ENCODE measurements at regions not wholly inside any gene's neighbourhood (a gene's known extent, or its start where the extent isn't known, plus 50 kb on each side); places are given as distances from the start of the nearest gene placed in this dataset.

- intact Hi-C loops (cut with micrococcal nuclease), result no loop called here
- ChIA-PET CTCF (interaction anchor here (0.9 kb wide), 1 partner anchor 315 kb away, joined by 3 read pairs; no protein-coding TSS in a partner anchor), POLR2A (no interaction called here)
- no peak overlapping the region for H2AFZ ChIP-seq (ENCODE audit: insufficient read depth, low read depth, low read length, poor library complexity, severe bottlenecking)
- H3K4me1 ChIP-seq (ENCODE audit: control insufficient read depth in 2 of 2, insufficient read depth in 2 of 2, low read length in 2 of 2), result peaks cover 0 to 2% of the 10 kb centered on the region in 2 donors
- no peaks in the 10 kb centered on the region for H3K79me2 ChIP-seq (ENCODE audit: control insufficient read depth, insufficient read depth, low read length)
- no peak for DNase-seq
- H3K9ac ChIP-seq (ENCODE audit: low read length), result no peak overlapping the region
- 93% methylated on average over 3 of the region's 3 CpGs for WGBS (ENCODE audit: insufficient coverage)
- no peak overlapping the region for H3K4me2 ChIP-seq (replicated peaks; ENCODE audit: low read depth, low read length, poor library complexity, severe bottlenecking)
- H3K27me3 ChIP-seq (replicated peaks in 1 of 4; ENCODE audit: control extremely low read depth in 1 of 4, control insufficient read depth in 3 of 4, insufficient read depth in 4 of 4, low read length in 3 of 4), result peaks cover 0 to 2% (median 0%) of the 10 kb centered on the region in 4 experiments
- no peak for TF ChIP-seq CTCF (IDR thresholded peaks at IDR 0.05)
- no peak for TF ChIP-seq EZH2 (IDR thresholded peaks at IDR 0.05; ENCODE audit: borderline replicate concordance, insufficient read depth, low read depth, low read length, poor library complexity, severe bottlenecking)
- H3K9me3 Mint-ChIP-seq (ENCODE audit: insufficient read depth), result no peaks in the 10 kb centered on the region
- H3K27ac Mint-ChIP-seq, result no peak overlapping the region
- H3K27me3 Mint-ChIP-seq, result no peaks in the 10 kb centered on the region
- no peak overlapping the region for H3K4me3 Mint-ChIP-seq
- H3K9me3 ChIP-seq (ENCODE audit: control extremely low read depth in 1 of 3, control insufficient read depth in 2 of 3, insufficient read depth in 1 of 3, low read length in 2 of 3), result no peaks in the 10 kb centered on the region
- peaks cover 4% of the 10 kb centered on the region for H3K4me1 Mint-ChIP-seq
- no peaks in the 10 kb centered on the region for H3K36me3 ChIP-seq (replicated peaks in 1 of 2; ENCODE audit: control extremely low read depth in 1 of 2, control insufficient read depth in 1 of 2, extremely low read depth in 1 of 2, insufficient read depth in 2 of 2, low read length in 1 of 2)
- no peak overlapping the region for H3K27ac ChIP-seq (ENCODE audit: low read length in 2 of 2)
- no peak for ATAC-seq (ENCODE audit: low read depth)
- no peak overlapping the region for H3K4me3 ChIP-seq (ENCODE audit: control extremely low read depth in 1 of 5, extremely low read depth in 1 of 5, insufficient read depth in 1 of 5, low read depth in 2 of 5, low read length in 4 of 5)
- no peaks in the 10 kb centered on the region for H4K20me1 ChIP-seq (ENCODE audit: control insufficient read depth, insufficient read depth, low read length, poor library complexity, severe bottlenecking)
These were observed 405.2 kb upstream of the NPVF start for GRCh38 chr7:25633426-25634036.

DNA sequence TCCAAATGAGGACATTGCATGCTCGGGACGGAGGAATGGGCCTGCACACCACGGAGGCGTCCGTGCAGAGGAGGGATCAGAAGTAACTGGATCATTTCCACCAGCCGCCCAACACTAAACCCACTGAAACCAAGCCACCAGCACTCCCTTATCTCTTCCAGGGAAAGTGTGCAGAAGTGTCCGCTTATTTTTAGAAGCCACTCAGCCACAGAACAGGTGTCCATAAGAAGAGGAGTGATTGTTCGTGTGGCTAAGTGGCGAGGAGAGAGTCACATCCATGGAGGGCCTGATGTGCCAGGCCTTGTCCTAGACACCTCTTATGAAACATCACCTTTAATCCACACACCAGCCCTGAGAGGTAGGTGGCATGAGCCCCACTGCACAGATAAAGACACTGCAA lies 407.9 kb upstream of the NPVF start:
- Histone ChIP-seq H3K27me3 (replicated peaks in 1 of 4; ENCODE audit: control extremely low read depth in 1 of 4, control insufficient read depth in 3 of 4, insufficient read depth in 4 of 4, low read length in 3 of 4) (no peaks in the 10 kb centered on the region), H3K79me2 (ENCODE audit: control insufficient read depth, insufficient read depth, low read length) (no peaks in the 10 kb centered on the region), H2AFZ (ENCODE audit: insufficient read depth, low read depth, low read length, poor library complexity, severe bottlenecking) (no peak overlapping the region), H3K4me3 (ENCODE audit: control extremely low read depth in 1 of 5, extremely low read depth in 1 of 5, insufficient read depth in 1 of 5, low read depth in 2 of 5, low read length in 4 of 5) (no peak overlapping the region), H4K20me1 (ENCODE audit: control insufficient read depth, insufficient read depth, low read length, poor library complexity, severe bottlenecking) (no peaks in the 10 kb centered on the region), H3K4me1 (ENCODE audit: control insufficient read depth in 2 of 2, insufficient read depth in 2 of 2, low read length in 2 of 2) (no peaks in the 10 kb centered on the region), H3K36me3 (replicated peaks in 1 of 2; ENCODE audit: control extremely low read depth in 1 of 2, control insufficient read depth in 1 of 2, extremely low read depth in 1 of 2, insufficient read depth in 2 of 2, low read length in 1 of 2) (no peaks in the 10 kb centered on the region), H3K9ac (ENCODE audit: low read length) (no peak overlapping the region), H3K27ac (ENCODE audit: low read length in 2 of 2) (no peak overlapping the region), H3K4me2 (replicated peaks; ENCODE audit: low read depth, low read length, poor library complexity, severe bottlenecking) (no peak overlapping the region), H3K9me3 (ENCODE audit: control extremely low read depth in 1 of 3, control insufficient read depth in 2 of 3, insufficient read depth in 1 of 3, low read length in 2 of 3) (no peaks in the 10 kb centered on the region)
- no peaks in the 10 kb centered on the region for H3K4me1 Mint-ChIP-seq
- ATAC-seq (ENCODE audit: low read depth) (no peak), DNase-seq (no peak)
- POLR2A ChIA-PET, result no interaction called here
- no peak overlapping the region for H3K27ac Mint-ChIP-seq
- no peaks in the 10 kb centered on the region for H3K9me3 Mint-ChIP-seq (ENCODE audit: insufficient read depth)
- CTCF ChIA-PET, result no interaction called here
- TF ChIP-seq EZH2 (IDR thresholded peaks at IDR 0.05; ENCODE audit: borderline replicate concordance, insufficient read depth, low read depth, low read length, poor library complexity, severe bottlenecking), result no peak
- TF ChIP-seq CTCF (IDR thresholded peaks at IDR 0.05), result no peak
- intact Hi-C loops (cut with micrococcal nuclease), result no loop called here
- 100% methylated on average over 5 of the region's 9 CpGs for WGBS (ENCODE audit: insufficient coverage)
- no peak overlapping the region for H3K4me3 Mint-ChIP-seq
- H3K27me3 Mint-ChIP-seq, result no peaks in the 10 kb centered on the region
